GM19035 (cell line): ENCODE measurements at regions not wholly inside any gene's neighbourhood (a gene's known extent, or its start where the extent isn't known, plus 50 kb on each side); places are given as distances from the start of the nearest gene placed in this dataset.
"Not testable (repeated sequence)": the region's sequence is repeated elsewhere in the genome, so short reads cannot be mapped to it uniquely, and the experiment has no call there.

ENCODE experiments used
- ATAC-seq: cut with Tn5 transposase; IDR thresholded peaks from one replicate; pipeline ENCODE4 v1.9.1; 2021; ENCODE audit not compliant: unreplicated experiment

GRCh38 chr9:117649126-117649525, 55.1 kb upstream of the TLR4 start:
- no peak for ATAC-seq

GRCh38 chr9:117644932-117645636, 59.1 kb upstream of the TLR4 start:
- peak; percentile 14 for ATAC-seq

GRCh38 chr9:117644133-117644931, 59.9 kb upstream of the TLR4 start:
- peak; percentile 86 for ATAC-seq

GRCh38 chr9:117643288-117643654, 60.9 kb upstream of the TLR4 start:
- no peak for ATAC-seq

GRCh38 chr9:117642571-117643287, 61.5 kb upstream of the TLR4 start:
- not testable (repeated sequence) for ATAC-seq

GRCh38 chr9:117636681-117637080, 67.5 kb upstream of the TLR4 start:
- no peak for ATAC-seq

- no peak for ATAC-seq
These were observed 79.0 kb upstream of the TLR4 start for GRCh38 chr9:117625154-117625553.

GRCh38 chr9:117624106-117624505, 80.1 kb upstream of the TLR4 start:
- ATAC-seq: no peak

GRCh38 chr9:117622347-117622746, 81.9 kb upstream of the TLR4 start:
- no peak for ATAC-seq

GRCh38 chr9:117616431-117616831, 87.8 kb upstream of the TLR4 start:
- no peak for ATAC-seq

GRCh38 chr9:117612317-117612716, 91.9 kb upstream of the TLR4 start:
- no peak for ATAC-seq

- ATAC-seq: no peak
These were observed 106.2 kb upstream of the TLR4 start for GRCh38 chr9:117597977-117598376.

- ATAC-seq: no peak
These were observed 107.5 kb upstream of the TLR4 start for GRCh38 chr9:117596678-117597077.

GRCh38 chr9:117595650-117596049, 108.6 kb upstream of the TLR4 start:
- ATAC-seq: no peak

GRCh38 chr9:117587263-117587662, 116.9 kb upstream of the TLR4 start:
- no peak for ATAC-seq

- ATAC-seq: no peak
These were observed 130.1 kb upstream of the TLR4 start for GRCh38 chr9:117574099-117574498.

- ATAC-seq: no peak
These were observed 139.4 kb upstream of the TLR4 start for GRCh38 chr9:117564839-117565238.

- no peak for ATAC-seq
These were observed 142.4 kb upstream of the TLR4 start for GRCh38 chr9:117561761-117562160.

GRCh38 chr9:117555964-117556629, 141.2 kb upstream of the ASTN2 start:
- ATAC-seq: peak; percentile 87

GRCh38 chr9:117552811-117553210, 138.0 kb upstream of the ASTN2 start:
- no peak for ATAC-seq

- ATAC-seq: no peak
These were observed 136.3 kb upstream of the ASTN2 start for GRCh38 chr9:117551171-117551570.
